ENCODE measurements at regions not wholly inside any gene's neighbourhood (a gene's known extent, or its start where the extent isn't known, plus 50 kb on each side); places are given as distances from the start of the nearest gene placed in this dataset.

DNA sequence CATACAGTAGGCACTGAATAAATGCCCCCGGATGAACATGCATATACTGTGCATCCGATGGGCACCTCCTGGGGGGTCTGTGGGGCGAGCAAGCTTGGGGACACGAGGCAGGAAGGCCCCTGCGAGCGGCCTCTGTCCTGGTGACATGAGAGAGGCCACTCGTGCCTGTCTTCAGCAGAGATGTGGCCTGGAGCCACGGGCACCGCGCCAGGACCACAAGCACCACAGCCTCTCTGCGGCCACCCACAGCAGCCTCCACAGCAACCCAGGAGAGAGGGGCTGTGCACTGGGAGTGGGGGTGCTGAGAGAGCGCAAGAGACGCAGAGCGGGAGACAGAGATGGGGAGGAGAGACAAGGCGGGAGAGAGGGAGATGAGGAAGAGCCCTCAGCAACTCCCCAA is 118.5 kb downstream of the RFLNA start:
- TF ChIP-seq, protein P1, sequence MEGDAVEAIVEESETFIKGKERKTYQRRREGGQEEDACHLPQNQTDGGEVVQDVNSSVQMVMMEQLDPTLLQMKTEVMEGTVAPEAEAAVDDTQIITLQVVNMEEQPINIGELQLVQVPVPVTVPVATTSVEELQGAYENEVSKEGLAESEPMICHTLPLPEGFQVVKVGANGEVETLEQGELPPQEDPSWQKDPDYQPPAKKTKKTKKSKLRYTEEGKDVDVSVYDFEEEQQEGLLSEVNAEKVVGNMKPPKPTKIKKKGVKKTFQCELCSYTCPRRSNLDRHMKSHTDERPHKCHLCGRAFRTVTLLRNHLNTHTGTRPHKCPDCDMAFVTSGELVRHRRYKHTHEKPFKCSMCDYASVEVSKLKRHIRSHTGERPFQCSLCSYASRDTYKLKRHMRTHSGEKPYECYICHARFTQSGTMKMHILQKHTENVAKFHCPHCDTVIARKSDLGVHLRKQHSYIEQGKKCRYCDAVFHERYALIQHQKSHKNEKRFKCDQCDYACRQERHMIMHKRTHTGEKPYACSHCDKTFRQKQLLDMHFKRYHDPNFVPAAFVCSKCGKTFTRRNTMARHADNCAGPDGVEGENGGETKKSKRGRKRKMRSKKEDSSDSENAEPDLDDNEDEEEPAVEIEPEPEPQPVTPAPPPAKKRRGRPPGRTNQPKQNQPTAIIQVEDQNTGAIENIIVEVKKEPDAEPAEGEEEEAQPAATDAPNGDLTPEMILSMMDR (IDR thresholded peaks at IDR 0.05; ENCODE audit: low read depth, low read length): no peak
- no peak for TF ChIP-seq EZH2phosphoT487 (IDR thresholded peaks at IDR 0.05; ENCODE audit: low read depth)

Data from OCI-LY3 (cell line).